ENCODE measurements at regions not wholly inside any gene's neighbourhood (a gene's known extent, or its start where the extent isn't known, plus 50 kb on each side); places are given as distances from the start of the nearest gene placed in this dataset.

GRCh38 chr10:78229489-78229888 lies 195.8 kb downstream of the RPS24 start:
- Mint-ChIP-seq H3K4me1 (ENCODE audit: insufficient read depth, unreplicated experiment) (no peaks in the 10 kb centered on the region), H3K27me3 (ENCODE audit: insufficient read depth, unreplicated experiment) (peaks cover 71% of the 10 kb centered on the region), H3K4me3 (ENCODE audit: unreplicated experiment) (no peak overlapping the region), H3K36me3 (ENCODE audit: insufficient read depth, unreplicated experiment) (no peaks in the 10 kb centered on the region), H3K9me3 (ENCODE audit: unreplicated experiment) (no peaks in the 10 kb centered on the region), H3K27ac (ENCODE audit: low read depth, unreplicated experiment) (no peak overlapping the region)
- POLR2A ChIA-PET: no interaction called here
- intact Hi-C loops (cut with micrococcal nuclease): no loop called here
- DNase-seq (ENCODE audit: unreplicated experiment): no peak
- no TSS peak for BruUV-seq (replicated peaks)
- TF ChIP-seq CTCF (IDR thresholded peaks at IDR 0.05; ENCODE audit: unreplicated experiment): no peak
- CTCF ChIA-PET: no interaction called here

- CTCF ChIA-PET: no interaction called here
- no peak for TF ChIP-seq CTCF (IDR thresholded peaks at IDR 0.05; ENCODE audit: unreplicated experiment)
Measured at GRCh38 chr10:78229950-78230675, 196.4 kb downstream of the RPS24 start.

GRCh38 chr10:78231327-78231726 lies 197.7 kb downstream of the RPS24 start:
- Mint-ChIP-seq H3K9me3 (ENCODE audit: unreplicated experiment) (no peaks in the 10 kb centered on the region), H3K4me1 (ENCODE audit: insufficient read depth, unreplicated experiment) (no peaks in the 10 kb centered on the region), H3K27ac (ENCODE audit: low read depth, unreplicated experiment) (no peak overlapping the region), H3K27me3 (ENCODE audit: insufficient read depth, unreplicated experiment) (peaks cover 68% of the 10 kb centered on the region), H3K36me3 (ENCODE audit: insufficient read depth, unreplicated experiment) (no peaks in the 10 kb centered on the region), H3K4me3 (ENCODE audit: unreplicated experiment) (no peak overlapping the region)
- no peak for DNase-seq (ENCODE audit: unreplicated experiment)
- BruUV-seq (replicated peaks): no TSS peak
- intact Hi-C loops (cut with micrococcal nuclease): no loop called here
- ChIA-PET CTCF (interaction anchor here (0.5 to 1.4 kb wide), 7 partner anchors 12 to 1145 kb away, joined by 3 to 5 read pairs (median 3); no protein-coding TSS in a partner anchor), POLR2A (no interaction called here)
- no peak for TF ChIP-seq CTCF (IDR thresholded peaks at IDR 0.05; ENCODE audit: unreplicated experiment)

More at GRCh38 chr10:78229950-78230675, 196.4 kb downstream of the RPS24 start:
- no TSS peak for BruUV-seq (replicated peaks)
- H3K4me1 Mint-ChIP-seq (ENCODE audit: insufficient read depth, unreplicated experiment): no peaks in the 10 kb centered on the region
- H3K9me3 Mint-ChIP-seq (ENCODE audit: unreplicated experiment): no peaks in the 10 kb centered on the region
- H3K36me3 Mint-ChIP-seq (ENCODE audit: insufficient read depth, unreplicated experiment): no peaks in the 10 kb centered on the region
- no peak overlapping the region for H3K4me3 Mint-ChIP-seq (ENCODE audit: unreplicated experiment)
- intact Hi-C loops (cut with micrococcal nuclease): no loop called here
- no peak overlapping the region for H3K27ac Mint-ChIP-seq (ENCODE audit: low read depth, unreplicated experiment)
- POLR2A ChIA-PET: no interaction called here
- DNase-seq (ENCODE audit: unreplicated experiment): no peak
- peaks cover 71% of the 10 kb centered on the region for H3K27me3 Mint-ChIP-seq (ENCODE audit: insufficient read depth, unreplicated experiment)

- POLR2A ChIA-PET: no interaction called here
- intact Hi-C loops (cut with micrococcal nuclease): no loop called here
Measured at GRCh38 chr10:78231939-78232338, 198.3 kb downstream of the RPS24 start.

More at GRCh38 chr10:78231939-78232338, 198.3 kb downstream of the RPS24 start:
- peak; percentile 42 for DNase-seq (ENCODE audit: unreplicated experiment)
- no peaks in the 10 kb centered on the region for H3K4me1 Mint-ChIP-seq (ENCODE audit: insufficient read depth, unreplicated experiment)
- H3K27me3 Mint-ChIP-seq (ENCODE audit: insufficient read depth, unreplicated experiment): peaks cover 68% of the 10 kb centered on the region
- BruUV-seq (replicated peaks): no TSS peak
- no peaks in the 10 kb centered on the region for H3K9me3 Mint-ChIP-seq (ENCODE audit: unreplicated experiment)
- CTCF ChIA-PET: interaction anchor here (0.6 to 1.4 kb wide), 9 partner anchors 13 to 1144 kb away, joined by 3 to 5 read pairs (median 3); no protein-coding TSS in a partner anchor
- peak; percentile 20 for TF ChIP-seq CTCF (IDR thresholded peaks at IDR 0.05; ENCODE audit: unreplicated experiment)
- no peak overlapping the region for H3K27ac Mint-ChIP-seq (ENCODE audit: low read depth, unreplicated experiment)
- no peak overlapping the region for H3K4me3 Mint-ChIP-seq (ENCODE audit: unreplicated experiment)
- H3K36me3 Mint-ChIP-seq (ENCODE audit: insufficient read depth, unreplicated experiment): no peaks in the 10 kb centered on the region

Measured in MCF 10A (cell line).